ENCODE measurements at regions not wholly inside any gene's neighbourhood (a gene's known extent, or its start where the extent isn't known, plus 50 kb on each side); places are given as distances from the start of the nearest gene placed in this dataset.
A peak's percentile ranks its signal among the peaks of the same experiment; 100 is the strongest.

GRCh38 chr5:127206320-127207113, 84.1 kb upstream of the MEGF10 start (continued):
- TF ChIP-seq ZNF280D (tag by site-specific recombination; IDR thresholded peaks at IDR 0.05) (no peak), KLF1 (tag by site-specific recombination; IDR thresholded peaks at IDR 0.05) (no peak), GLIS2 (tag by site-specific recombination; IDR thresholded peaks at IDR 0.05) (no peak), ZNF48 (tag by site-specific recombination; IDR thresholded peaks at IDR 0.05) (no peak), YY2 (tag by site-specific recombination; IDR thresholded peaks at IDR 0.05) (no peak), REST (tag by site-specific recombination; IDR thresholded peaks at IDR 0.05) (no peak), IKZF3 (tag by site-specific recombination; IDR thresholded peaks at IDR 0.05) (peak; percentile 91), MZF1 (tag by site-specific recombination; IDR thresholded peaks at IDR 0.05; ENCODE audit: borderline replicate concordance) (peak; percentile 26; the same call in 1 of the 2 replicates), ZNF133 (tag by site-specific recombination; IDR thresholded peaks at IDR 0.05) (no peak), KLF16 (tag by site-specific recombination; IDR thresholded peaks at IDR 0.05) (no peak), GLI4 (tag by site-specific recombination; IDR thresholded peaks at IDR 0.05) (no peak), ZBTB49 (tag by site-specific recombination; IDR thresholded peaks at IDR 0.05; ENCODE audit: low read depth) (no peak), REPIN1 (tag by site-specific recombination; IDR thresholded peaks at IDR 0.05; ENCODE audit: low read depth) (no peak), ZNF404 (tag by site-specific recombination; IDR thresholded peaks at IDR 0.05) (no peak), PRDM4 (tag by site-specific recombination; IDR thresholded peaks at IDR 0.05) (peak; percentile 61), WT1 (tag by site-specific recombination; IDR thresholded peaks at IDR 0.05) (peak; percentile 74), PRDM2 (tag by site-specific recombination; IDR thresholded peaks at IDR 0.05; ENCODE audit: borderline replicate concordance) (no peak), ZFHX2 (tag by site-specific recombination; conservative IDR thresholded peaks at IDR 0.05) (no peak), ZNF169 (tag by site-specific recombination; IDR thresholded peaks at IDR 0.05) (no peak), OVOL3 (tag by site-specific recombination; IDR thresholded peaks at IDR 0.05) (peak; percentile 70; the same call in 1 of the 2 replicates)

Measured in HEK293 (cell line).